AG09319 (cell line): ENCODE measurements at regions not wholly inside any gene's neighbourhood (a gene's known extent, or its start where the extent isn't known, plus 50 kb on each side); places are given as distances from the start of the nearest gene placed in this dataset.

Source experiments
- DNase-seq: peaks from one replicate; pipeline ENCODE4 v3.0.0-alpha.2; 2010; ENCODE audit warnings: low read depth; ENCODE audit errors: extremely low read depth
- CTCF ChIP-seq: IDR thresholded peaks from 2 replicates; pipeline ENCODE4 v1.5.1; 2011; ENCODE audit warnings: low read depth, mild to moderate bottlenecking, inconsistent platforms, low read length, moderate library complexity

GRCh38 chr15:94606286-94606685, 374.9 kb downstream of the MCTP2 start:
- TF ChIP-seq CTCF: no peak
- no peak for DNase-seq

- TF ChIP-seq CTCF: no peak
- DNase-seq: no peak
These were observed 375.9 kb downstream of the MCTP2 start for GRCh38 chr15:94607176-94607654.

- DNase-seq: no peak
- TF ChIP-seq CTCF: no peak
These were observed 378.7 kb downstream of the MCTP2 start for GRCh38 chr15:94610069-94610468.

GRCh38 chr15:94610485-94610884, 379.1 kb downstream of the MCTP2 start:
- no peak for DNase-seq
- no peak for TF ChIP-seq CTCF

GRCh38 chr15:94611656-94612055, 380.3 kb downstream of the MCTP2 start:
- no peak for DNase-seq
- TF ChIP-seq CTCF: no peak

GRCh38 chr15:94615688-94616087, 384.3 kb downstream of the MCTP2 start:
- DNase-seq: no peak
- no peak for TF ChIP-seq CTCF

GRCh38 chr15:94620632-94621031, 389.3 kb downstream of the MCTP2 start:
- no peak for TF ChIP-seq CTCF

GRCh38 chr15:94621736-94622135, 390.4 kb downstream of the MCTP2 start:
- DNase-seq: no peak
- TF ChIP-seq CTCF: no peak

More at GRCh38 chr15:94620632-94621031, 389.3 kb downstream of the MCTP2 start:
- no peak for DNase-seq
